Hepatocyte (in vitro differentiated cells): ENCODE measurements at regions not wholly inside any gene's neighbourhood (a gene's known extent, or its start where the extent isn't known, plus 50 kb on each side); places are given as distances from the start of the nearest gene placed in this dataset.

Experiments
- CTCF ChIP-seq: fragments of 200-600 bp; sonication (generic); IDR thresholded peaks from 2 replicates; pipeline ENCODE4 v1.5.1; 2016; ENCODE audit warnings: antibody characterized with exemption, mild to moderate bottlenecking; ENCODE audit not compliant: poor library complexity
- EZH2 ChIP-seq: fragments of 200-600 bp; sonication (generic); IDR thresholded peaks from 2 replicates; pipeline ENCODE4 v1.6.1; 2016; ENCODE audit warnings: antibody characterized with exemption, mild to moderate bottlenecking, borderline replicate concordance
- EZH2phosphoT487 ChIP-seq: fragments of 200-600 bp; sonication (generic); IDR thresholded peaks from one replicate; pipeline ENCODE4 v1.6.1; 2018; ENCODE audit warnings: antibody characterized with exemption, mild to moderate bottlenecking, low read depth, moderate library complexity; ENCODE audit not compliant: unreplicated experiment, severe bottlenecking

GRCh38 chr2:386406-387103 lies 98.7 kb upstream of the ALKAL2 start:
- TF ChIP-seq CTCF (no peak), EZH2 (no peak), EZH2phosphoT487 (no peak)
